ENCODE measurements at regions not wholly inside any gene's neighbourhood (a gene's known extent, or its start where the extent isn't known, plus 50 kb on each side); places are given as distances from the start of the nearest gene placed in this dataset.

- no peak overlapping the region for H2AFZ ChIP-seq
- H3K27ac ChIP-seq: no peak overlapping the region
- DNase-seq: no peak
- no peak overlapping the region for H3K4me2 ChIP-seq
- H3K9me2 ChIP-seq (ENCODE audit: insufficient read depth): no peaks in the 10 kb centered on the region
- intact Hi-C loops (cut with micrococcal nuclease; ENCODE audit: unreplicated experiment): no loop called here
- H3K36me3 ChIP-seq (ENCODE audit: low read depth): no peaks in the 10 kb centered on the region
- BruUV-seq (replicated peaks): no TSS peak
- TF ChIP-seq, protein P1, sequence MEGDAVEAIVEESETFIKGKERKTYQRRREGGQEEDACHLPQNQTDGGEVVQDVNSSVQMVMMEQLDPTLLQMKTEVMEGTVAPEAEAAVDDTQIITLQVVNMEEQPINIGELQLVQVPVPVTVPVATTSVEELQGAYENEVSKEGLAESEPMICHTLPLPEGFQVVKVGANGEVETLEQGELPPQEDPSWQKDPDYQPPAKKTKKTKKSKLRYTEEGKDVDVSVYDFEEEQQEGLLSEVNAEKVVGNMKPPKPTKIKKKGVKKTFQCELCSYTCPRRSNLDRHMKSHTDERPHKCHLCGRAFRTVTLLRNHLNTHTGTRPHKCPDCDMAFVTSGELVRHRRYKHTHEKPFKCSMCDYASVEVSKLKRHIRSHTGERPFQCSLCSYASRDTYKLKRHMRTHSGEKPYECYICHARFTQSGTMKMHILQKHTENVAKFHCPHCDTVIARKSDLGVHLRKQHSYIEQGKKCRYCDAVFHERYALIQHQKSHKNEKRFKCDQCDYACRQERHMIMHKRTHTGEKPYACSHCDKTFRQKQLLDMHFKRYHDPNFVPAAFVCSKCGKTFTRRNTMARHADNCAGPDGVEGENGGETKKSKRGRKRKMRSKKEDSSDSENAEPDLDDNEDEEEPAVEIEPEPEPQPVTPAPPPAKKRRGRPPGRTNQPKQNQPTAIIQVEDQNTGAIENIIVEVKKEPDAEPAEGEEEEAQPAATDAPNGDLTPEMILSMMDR (conservative IDR thresholded peaks at IDR 0.05): no peak
- TF ChIP-seq EZH2 (IDR thresholded peaks at IDR 0.05; ENCODE audit: low read depth): no peak
- no peaks in the 10 kb centered on the region for H3K4me1 ChIP-seq (replicated peaks; ENCODE audit: insufficient read depth)
- no peak overlapping the region for H3K4me3 ChIP-seq
- ChIA-PET CTCF (no interaction called here), POLR2A (ENCODE audit: unreplicated experiment) (no interaction called here)
- no peaks in the 10 kb centered on the region for H3K9me3 ChIP-seq (ENCODE audit: insufficient read depth, low read depth)
- no peaks in the 10 kb centered on the region for H3K79me2 ChIP-seq (ENCODE audit: low read depth)
- H3K27me3 ChIP-seq (ENCODE audit: insufficient read depth, low read depth): no peaks in the 10 kb centered on the region
- H4K20me1 ChIP-seq (ENCODE audit: insufficient read depth): no peaks in the 10 kb centered on the region
- H3F3A ChIP-seq (ENCODE audit: insufficient read depth, low read depth): no peaks in the 10 kb centered on the region
Measured at GRCh38 chr5:156153602-156154001, 173.4 kb upstream of the SGCD start.

- TF ChIP-seq, protein P1 (conservative IDR thresholded peaks at IDR 0.05): no peak
- TF ChIP-seq EZH2 (IDR thresholded peaks at IDR 0.05; ENCODE audit: low read depth): no peak
- Histone ChIP-seq H3K4me2 (no peak overlapping the region), H4K20me1 (ENCODE audit: insufficient read depth) (no peaks in the 10 kb centered on the region), H3K27ac (no peak overlapping the region), H3K4me3 (no peak overlapping the region), H3F3A (ENCODE audit: insufficient read depth, low read depth) (no peaks in the 10 kb centered on the region), H3K9me2 (ENCODE audit: insufficient read depth) (no peaks in the 10 kb centered on the region), H3K4me1 (replicated peaks; ENCODE audit: insufficient read depth) (no peaks in the 10 kb centered on the region), H3K27me3 (ENCODE audit: insufficient read depth, low read depth) (no peaks in the 10 kb centered on the region), H3K36me3 (ENCODE audit: low read depth) (no peaks in the 10 kb centered on the region), H3K9me3 (ENCODE audit: insufficient read depth, low read depth) (no peaks in the 10 kb centered on the region), H3K79me2 (ENCODE audit: low read depth) (no peaks in the 10 kb centered on the region), H2AFZ (no peak overlapping the region)
- ChIA-PET POLR2A (ENCODE audit: unreplicated experiment) (no interaction called here), CTCF (no interaction called here)
- intact Hi-C loops (cut with micrococcal nuclease; ENCODE audit: unreplicated experiment): no loop called here
- DNase-seq: no peak
- BruUV-seq (replicated peaks): no TSS peak
Measured at GRCh38 chr5:156154757-156155156, 172.2 kb upstream of the SGCD start.

GRCh38 chr5:156155598-156155997, 171.4 kb upstream of the SGCD start:
- no peaks in the 10 kb centered on the region for H3K4me1 ChIP-seq (replicated peaks; ENCODE audit: insufficient read depth)
- H3K27ac ChIP-seq: no peak overlapping the region
- H3K9me3 ChIP-seq (ENCODE audit: insufficient read depth, low read depth): no peaks in the 10 kb centered on the region
- no peak overlapping the region for H2AFZ ChIP-seq
- H3K36me3 ChIP-seq (ENCODE audit: low read depth): no peaks in the 10 kb centered on the region
- no peak for DNase-seq
- no peaks in the 10 kb centered on the region for H3K9me2 ChIP-seq (ENCODE audit: insufficient read depth)
- no TSS peak for BruUV-seq (replicated peaks)
- intact Hi-C loops (cut with micrococcal nuclease; ENCODE audit: unreplicated experiment): no loop called here
- no peaks in the 10 kb centered on the region for H3K79me2 ChIP-seq (ENCODE audit: low read depth)
- no peak overlapping the region for H3K4me2 ChIP-seq
- ChIA-PET CTCF (no interaction called here), POLR2A (ENCODE audit: unreplicated experiment) (no interaction called here)
- H3K27me3 ChIP-seq (ENCODE audit: insufficient read depth, low read depth): no peaks in the 10 kb centered on the region
- TF ChIP-seq EZH2 (IDR thresholded peaks at IDR 0.05; ENCODE audit: low read depth): no peak
- TF ChIP-seq, protein P1 (conservative IDR thresholded peaks at IDR 0.05): no peak
- no peak overlapping the region for H3K4me3 ChIP-seq
- H3F3A ChIP-seq (ENCODE audit: insufficient read depth, low read depth): no peaks in the 10 kb centered on the region
- H4K20me1 ChIP-seq (ENCODE audit: insufficient read depth): no peaks in the 10 kb centered on the region

Data from PC-9 (cell line).